ENCODE measurements at regions not wholly inside any gene's neighbourhood (a gene's known extent, or its start where the extent isn't known, plus 50 kb on each side); places are given as distances from the start of the nearest gene placed in this dataset.

GRCh38 chr9:117987945-117988344 is 283.7 kb downstream of the TLR4 start:
- TF ChIP-seq, protein P1, sequence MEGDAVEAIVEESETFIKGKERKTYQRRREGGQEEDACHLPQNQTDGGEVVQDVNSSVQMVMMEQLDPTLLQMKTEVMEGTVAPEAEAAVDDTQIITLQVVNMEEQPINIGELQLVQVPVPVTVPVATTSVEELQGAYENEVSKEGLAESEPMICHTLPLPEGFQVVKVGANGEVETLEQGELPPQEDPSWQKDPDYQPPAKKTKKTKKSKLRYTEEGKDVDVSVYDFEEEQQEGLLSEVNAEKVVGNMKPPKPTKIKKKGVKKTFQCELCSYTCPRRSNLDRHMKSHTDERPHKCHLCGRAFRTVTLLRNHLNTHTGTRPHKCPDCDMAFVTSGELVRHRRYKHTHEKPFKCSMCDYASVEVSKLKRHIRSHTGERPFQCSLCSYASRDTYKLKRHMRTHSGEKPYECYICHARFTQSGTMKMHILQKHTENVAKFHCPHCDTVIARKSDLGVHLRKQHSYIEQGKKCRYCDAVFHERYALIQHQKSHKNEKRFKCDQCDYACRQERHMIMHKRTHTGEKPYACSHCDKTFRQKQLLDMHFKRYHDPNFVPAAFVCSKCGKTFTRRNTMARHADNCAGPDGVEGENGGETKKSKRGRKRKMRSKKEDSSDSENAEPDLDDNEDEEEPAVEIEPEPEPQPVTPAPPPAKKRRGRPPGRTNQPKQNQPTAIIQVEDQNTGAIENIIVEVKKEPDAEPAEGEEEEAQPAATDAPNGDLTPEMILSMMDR (conservative IDR thresholded peaks at IDR 0.05 in 1 of 2, IDR thresholded peaks at IDR 0.05 in 1 of 2; ENCODE audit: low read depth in 1 of 2, low read length in 2 of 2), result no peak
- no peak for TF ChIP-seq EZH2 (IDR thresholded peaks at IDR 0.05; ENCODE audit: low read length, missing control alignments)
